CD14-positive monocyte (primary cell): ENCODE measurements at regions not wholly inside any gene's neighbourhood (a gene's known extent, or its start where the extent isn't known, plus 50 kb on each side); places are given as distances from the start of the nearest gene placed in this dataset.

Source experiments
- DNase-seq, 3 donors: peaks; one replicate each; pipeline ENCODE4 v3.0.0-alpha.2; 2011 to 2022
- H2AFZ ChIP-seq: 2 replicates; pipeline ENCODE4 v1.6.0; 2012; ENCODE audit warnings: mild to moderate bottlenecking, low read depth, low read length, inconsistent platforms; ENCODE audit not compliant: insufficient read depth, poor library complexity, severe bottlenecking
- H3K27ac ChIP-seq, 2 donors: 1 replicate in 1 of 2; 2 replicates in 1 of 2; pipeline ENCODE4 v1.5.1; 2012 to 2013; ENCODE audit warnings: low read length in 2 of 2, control low read depth in 1 of 2, inconsistent platforms in 1 of 2, low read depth in 1 of 2, mild to moderate bottlenecking in 1 of 2
- H3K27me3 ChIP-seq, 2 donors: one replicate each; pipeline versions ENCODE4 v1.6.0 to v1.6.1; 2011 to 2013; ENCODE audit warnings: low read length in 2 of 2; ENCODE audit not compliant: control insufficient read depth in 2 of 2, insufficient read depth in 2 of 2
- H3K36me3 ChIP-seq, 2 donors: replicated peaks in 1 of 2; 1 replicate in 1 of 2; 2 replicates in 1 of 2; pipeline versions ENCODE4 v1.5.1 to v1.6.1; 2012 to 2013; ENCODE audit warnings: low read length in 2 of 2, control low read depth in 1 of 2, inconsistent platforms in 1 of 2, mild to moderate bottlenecking in 1 of 2; ENCODE audit not compliant: insufficient read depth in 2 of 2, control insufficient read depth in 1 of 2
- H3K4me1 ChIP-seq, 2 donors: 1 replicate in 1 of 2; 2 replicates in 1 of 2; pipeline versions ENCODE4 v1.5.1 to v1.6.1; 2012 to 2013; ENCODE audit warnings: low read length in 2 of 2, control low read depth in 1 of 2, inconsistent platforms in 1 of 2, mild to moderate bottlenecking in 1 of 2, moderate library complexity in 1 of 2; ENCODE audit not compliant: insufficient read depth in 2 of 2, control insufficient read depth in 1 of 2
- H3K4me2 ChIP-seq: replicated peaks from 2 replicates; pipeline ENCODE3; 2012; ENCODE audit warnings: low read length, moderate library complexity, mild to moderate bottlenecking; ENCODE audit not compliant: poor library complexity, severe bottlenecking; ENCODE audit errors: extremely low read depth
- H3K4me3 ChIP-seq, 3 experiments: fragments of 200-600 bp in 1 of 3; sonication (generic) in 1 of 3; replicated peaks in 1 of 3; 1 replicate in 2 of 3; 2 replicates in 1 of 3; pipeline ENCODE4 v1.5.1; 2011 to 2013; ENCODE audit warnings: low read length in 3 of 3, mild to moderate bottlenecking in 3 of 3, control low read depth in 2 of 3, low read depth in 2 of 3, inconsistent platforms in 1 of 3, moderate library complexity in 1 of 3
- H3K79me2 ChIP-seq: 2 replicates; pipeline ENCODE4 v1.6.0; 2012; ENCODE audit warnings: mild to moderate bottlenecking, control low read depth, inconsistent platforms, low read length, moderate library complexity; ENCODE audit not compliant: insufficient read depth
- H3K9ac ChIP-seq: 2 replicates; pipeline ENCODE4 v1.6.0; 2017; ENCODE audit warnings: low read length, mild to moderate bottlenecking; ENCODE audit not compliant: insufficient read depth, poor library complexity, severe bottlenecking
- H3K9me3 ChIP-seq, 2 donors: replicated peaks in 1 of 2; 1 replicate in 1 of 2; 2 replicates in 1 of 2; pipeline versions ENCODE4 v1.5.1 to v1.6.1; 2012 to 2013; ENCODE audit warnings: low read length in 2 of 2, control low read depth in 1 of 2; ENCODE audit not compliant: control insufficient read depth in 1 of 2, insufficient read depth in 1 of 2
- H4K20me1 ChIP-seq: 2 replicates; pipeline ENCODE4 v1.6.0; 2012; ENCODE audit warnings: mild to moderate bottlenecking, low read length, control low read depth, moderate library complexity; ENCODE audit not compliant: insufficient read depth
- H3K27ac Mint-ChIP-seq, 7 donors: one replicate each; pipeline ENCODE4 v1.8.0; 2020; ENCODE audit warnings: mild to moderate bottlenecking in 7 of 7, mixed read lengths in 7 of 7, moderate library complexity in 6 of 7, inconsistent platforms in 2 of 7
- H3K27me3 Mint-ChIP-seq, 3 donors: one replicate each; pipeline ENCODE4 v1.8.0; 2021 to 2022; ENCODE audit warnings: low read depth in 3 of 3, mild to moderate bottlenecking in 3 of 3, mixed read lengths in 3 of 3, moderate library complexity in 3 of 3, inconsistent platforms in 1 of 3
- H3K36me3 Mint-ChIP-seq, 2 donors: one replicate each; pipeline ENCODE4 v1.8.0; 2020; ENCODE audit warnings: mixed read lengths in 2 of 2, inconsistent platforms in 1 of 2, mild to moderate bottlenecking in 1 of 2
- H3K4me1 Mint-ChIP-seq: one replicate; pipeline ENCODE4 v1.8.0; 2020; ENCODE audit warnings: mild to moderate bottlenecking, mixed read lengths
- H3K4me3 Mint-ChIP-seq, 2 donors: one replicate each; pipeline ENCODE4 v1.8.0; 2020; ENCODE audit warnings: mild to moderate bottlenecking in 2 of 2, mixed read lengths in 2 of 2, moderate library complexity in 1 of 2
- H3K9me3 Mint-ChIP-seq, 7 donors: one replicate each; pipeline ENCODE4 v1.8.0; 2020 to 2022; ENCODE audit warnings: mixed read lengths in 7 of 7, mild to moderate bottlenecking in 6 of 7, moderate library complexity in 6 of 7, inconsistent platforms in 2 of 7
- WGBS: methylation state at CpG from one replicate; pipeline ENCODE4 v1.1.5; 2013; ENCODE audit warnings: missing lambda C conversion rate; ENCODE audit not compliant: insufficient coverage; 5-methylcytosine and 5-hydroxymethylcytosine counted together
- intact Hi-C, 2 donors: fragments of 100-400 bp; cut with micrococcal nuclease; formaldehyde crosslinking; loops; one replicate each; pipeline versions ENCODE4 v1.15.0 to v1.15.1; 2023
- TF ChIP-seq, protein P1 (sequence below): fragments of 200-600 bp; IDR thresholded peaks from one replicate; pipeline ENCODE4 v1.8.0; 2022; ENCODE audit warnings: antibody characterized with exemption, mild to moderate bottlenecking

DNA sequence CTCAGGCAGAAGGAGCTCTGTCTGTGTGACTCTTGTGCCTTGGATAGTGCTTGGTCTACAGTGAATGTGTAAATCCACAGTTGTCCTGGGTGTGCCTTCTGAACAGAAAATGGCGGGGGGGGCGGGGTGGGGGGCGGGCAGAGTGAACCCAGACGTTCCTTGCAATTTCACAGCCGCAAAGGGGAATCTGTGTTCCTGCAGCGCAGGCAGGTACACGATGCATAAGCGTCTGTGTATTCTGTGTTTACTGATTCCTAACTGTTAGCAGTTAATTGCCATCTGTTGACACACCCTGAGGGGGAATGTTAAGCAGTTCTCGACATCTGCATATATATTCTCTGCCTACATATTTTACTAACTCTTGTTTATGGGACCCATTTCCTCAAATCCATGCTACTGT lies 123.5 kb upstream of the ZFHX3 start:
- H3K79me2 ChIP-seq = no peaks in the 10 kb centered on the region
- H3K27ac Mint-ChIP-seq = no peak overlapping the region
- H3K9me3 ChIP-seq = no peaks in the 10 kb centered on the region
- peaks cover 3 to 7% (median 4%) of the 10 kb centered on the region in 3 donors for H3K27me3 Mint-ChIP-seq
- no peak for DNase-seq
- H3K4me2 ChIP-seq = no peak overlapping the region
- no peak overlapping the region for H3K27ac ChIP-seq
- no peak overlapping the region for H2AFZ ChIP-seq
- no peaks in the 10 kb centered on the region for H4K20me1 ChIP-seq
- H3K4me1 Mint-ChIP-seq = peaks cover 13% of the 10 kb centered on the region
- H3K27me3 ChIP-seq = no peaks in the 10 kb centered on the region
- WGBS = 99% methylated on average over 8 of the region's 9 CpGs
- H3K4me3 ChIP-seq = no peak overlapping the region
- peaks cover 0 to 3% (median 0%) of the 10 kb centered on the region in 7 donors for H3K9me3 Mint-ChIP-seq
- peaks cover 9 to 10% of the 10 kb centered on the region in 2 donors for H3K4me1 ChIP-seq
- no peaks in the 10 kb centered on the region for H3K36me3 ChIP-seq
- no peak overlapping the region for H3K9ac ChIP-seq
- TF ChIP-seq, protein P1, sequence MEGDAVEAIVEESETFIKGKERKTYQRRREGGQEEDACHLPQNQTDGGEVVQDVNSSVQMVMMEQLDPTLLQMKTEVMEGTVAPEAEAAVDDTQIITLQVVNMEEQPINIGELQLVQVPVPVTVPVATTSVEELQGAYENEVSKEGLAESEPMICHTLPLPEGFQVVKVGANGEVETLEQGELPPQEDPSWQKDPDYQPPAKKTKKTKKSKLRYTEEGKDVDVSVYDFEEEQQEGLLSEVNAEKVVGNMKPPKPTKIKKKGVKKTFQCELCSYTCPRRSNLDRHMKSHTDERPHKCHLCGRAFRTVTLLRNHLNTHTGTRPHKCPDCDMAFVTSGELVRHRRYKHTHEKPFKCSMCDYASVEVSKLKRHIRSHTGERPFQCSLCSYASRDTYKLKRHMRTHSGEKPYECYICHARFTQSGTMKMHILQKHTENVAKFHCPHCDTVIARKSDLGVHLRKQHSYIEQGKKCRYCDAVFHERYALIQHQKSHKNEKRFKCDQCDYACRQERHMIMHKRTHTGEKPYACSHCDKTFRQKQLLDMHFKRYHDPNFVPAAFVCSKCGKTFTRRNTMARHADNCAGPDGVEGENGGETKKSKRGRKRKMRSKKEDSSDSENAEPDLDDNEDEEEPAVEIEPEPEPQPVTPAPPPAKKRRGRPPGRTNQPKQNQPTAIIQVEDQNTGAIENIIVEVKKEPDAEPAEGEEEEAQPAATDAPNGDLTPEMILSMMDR = no peak
- H3K4me3 Mint-ChIP-seq = no peak overlapping the region
- intact Hi-C loops = no loop called here
- H3K36me3 Mint-ChIP-seq = no peaks in the 10 kb centered on the region

DNA sequence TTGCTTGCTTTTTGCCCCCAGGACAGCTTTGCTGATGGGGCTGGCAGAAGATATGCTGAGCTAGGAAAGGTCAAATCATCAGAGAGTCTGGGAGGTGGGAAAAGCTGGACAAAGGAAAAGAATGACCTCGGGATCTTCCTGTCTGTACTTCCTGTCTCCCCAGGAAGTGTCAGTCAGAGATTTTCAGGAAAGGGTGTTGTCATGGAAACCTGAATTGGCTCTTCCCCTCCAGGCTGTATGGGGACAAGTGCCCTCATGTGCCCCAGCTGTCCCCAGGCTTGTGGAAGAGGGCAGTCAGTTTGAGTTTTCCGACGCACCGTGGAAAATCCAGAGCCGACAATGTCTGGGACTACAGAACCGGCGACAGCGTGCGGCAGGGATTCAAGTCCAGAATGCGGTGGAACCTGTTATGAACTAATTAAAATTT lies 122.7 kb upstream of the ZFHX3 start:
- Mint-ChIP-seq H3K4me3 (no peak overlapping the region), H3K9me3 (peaks cover 0 to 3% (median 0%) of the 10 kb centered on the region in 7 donors), H3K27ac (no peak overlapping the region), H3K27me3 (peaks cover 3 to 7% (median 4%) of the 10 kb centered on the region in 3 donors), H3K4me1 (peaks cover 19% of the 10 kb centered on the region), H3K36me3 (no peaks in the 10 kb centered on the region)
- H3K27me3 ChIP-seq = no peaks in the 10 kb centered on the region
- H4K20me1 ChIP-seq = no peaks in the 10 kb centered on the region
- intact Hi-C loops = no loop called here
- no peak for DNase-seq
- no peak overlapping the region for H3K4me2 ChIP-seq
- 88% methylated on average over 10 of the region's 10 CpGs for WGBS
- no peaks in the 10 kb centered on the region for H3K79me2 ChIP-seq
- peaks cover 15 to 17% of the 10 kb centered on the region in 2 donors for H3K4me1 ChIP-seq
- H3K27ac ChIP-seq = no peak overlapping the region
- no peak overlapping the region for H3K4me3 ChIP-seq
- no peaks in the 10 kb centered on the region for H3K9me3 ChIP-seq
- H3K36me3 ChIP-seq = no peaks in the 10 kb centered on the region
- H3K9ac ChIP-seq = no peak overlapping the region
- no peak overlapping the region for H2AFZ ChIP-seq
- TF ChIP-seq, protein P1 = no peak
